GM19467 (cell line): ENCODE measurements at regions not wholly inside any gene's neighbourhood (a gene's known extent, or its start where the extent isn't known, plus 50 kb on each side); places are given as distances from the start of the nearest gene placed in this dataset.

Experiments
- ATAC-seq: cut with Tn5 transposase; IDR thresholded peaks from one replicate; pipeline ENCODE4 v1.9.1; 2021; ENCODE audit warnings: mild to moderate bottlenecking, moderate library complexity; ENCODE audit not compliant: unreplicated experiment

DNA sequence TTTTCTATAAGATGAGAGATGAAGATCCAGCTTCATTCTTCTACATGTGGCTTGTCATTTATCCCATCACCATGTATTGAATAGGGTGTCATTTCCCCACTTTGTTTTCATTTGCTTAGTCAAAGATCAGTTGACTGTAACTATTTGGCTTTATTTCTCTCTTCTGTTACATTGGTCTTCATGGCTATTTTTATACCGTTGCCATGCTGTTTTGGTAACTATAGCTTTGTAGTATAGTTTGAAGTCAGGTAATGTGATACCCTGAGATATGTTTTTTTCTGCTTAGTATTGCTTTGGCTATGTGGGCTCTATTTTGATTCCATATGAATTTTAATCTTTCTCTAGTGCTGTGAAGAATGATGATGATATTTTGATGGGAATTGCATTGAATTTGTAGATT lies 514.3 kb downstream of the GBA3 start:
- no peak for ATAC-seq

- no peak for ATAC-seq
Measured at GRCh38 chr4:23202712-23203247, 510.0 kb downstream of the GBA3 start.

GRCh38 chr4:23194751-23195150 lies 502.0 kb downstream of the GBA3 start:
- ATAC-seq: no peak

DNA sequence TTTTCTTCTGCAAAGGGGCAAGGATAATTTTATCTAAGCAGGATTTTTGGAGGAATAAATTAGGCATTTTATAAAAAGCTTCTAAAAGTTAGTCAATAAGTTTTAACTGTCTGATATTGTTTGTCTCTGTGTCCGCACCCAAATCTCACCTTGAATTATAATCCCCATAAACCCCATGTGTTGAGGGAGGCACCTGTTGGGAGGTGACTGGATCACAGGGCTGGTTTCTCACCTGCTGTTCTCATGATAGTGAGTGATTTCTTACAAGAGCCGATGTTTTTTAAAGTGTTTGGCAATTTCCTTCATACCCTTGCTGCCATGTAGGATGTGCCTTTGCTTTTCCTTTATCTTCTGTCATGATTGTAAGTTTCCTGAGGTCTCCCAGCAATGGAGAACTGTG lies 481.4 kb downstream of the GBA3 start:
- ATAC-seq: no peak

- ATAC-seq: no peak
Measured at GRCh38 chr4:23171976-23172375, 479.2 kb downstream of the GBA3 start.

DNA sequence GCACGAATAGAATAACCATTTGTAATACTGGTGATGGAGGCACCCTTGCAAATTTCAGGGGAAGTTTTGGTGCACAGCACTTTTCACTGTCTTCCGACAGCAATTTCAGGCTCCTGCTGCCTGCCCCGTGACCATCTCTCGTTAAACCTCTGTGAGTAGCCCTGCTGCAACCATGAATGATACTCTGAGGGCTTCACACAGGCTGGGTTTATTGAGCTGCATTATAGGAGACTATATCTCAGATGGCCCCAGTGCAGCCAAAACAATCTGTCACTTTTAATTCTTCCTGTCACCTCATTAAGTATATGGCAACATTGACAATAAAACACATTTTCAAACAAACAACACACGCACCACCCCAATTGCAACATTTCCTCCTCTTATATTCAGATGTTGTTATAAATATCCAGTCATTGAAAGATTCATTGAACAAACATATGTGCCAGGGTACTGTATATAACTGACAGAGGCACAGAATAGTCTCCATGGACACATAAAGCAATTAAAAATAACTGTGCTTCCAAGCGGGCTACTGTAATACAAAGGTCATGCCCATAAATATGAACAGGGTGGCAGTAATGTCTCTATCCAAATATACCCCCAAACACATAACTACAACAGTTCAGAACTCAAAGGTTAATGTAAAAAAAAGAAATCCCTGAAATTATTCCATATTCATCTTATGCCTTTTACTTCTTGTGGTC lies 477.0 kb downstream of the GBA3 start:
- ATAC-seq: no peak

DNA sequence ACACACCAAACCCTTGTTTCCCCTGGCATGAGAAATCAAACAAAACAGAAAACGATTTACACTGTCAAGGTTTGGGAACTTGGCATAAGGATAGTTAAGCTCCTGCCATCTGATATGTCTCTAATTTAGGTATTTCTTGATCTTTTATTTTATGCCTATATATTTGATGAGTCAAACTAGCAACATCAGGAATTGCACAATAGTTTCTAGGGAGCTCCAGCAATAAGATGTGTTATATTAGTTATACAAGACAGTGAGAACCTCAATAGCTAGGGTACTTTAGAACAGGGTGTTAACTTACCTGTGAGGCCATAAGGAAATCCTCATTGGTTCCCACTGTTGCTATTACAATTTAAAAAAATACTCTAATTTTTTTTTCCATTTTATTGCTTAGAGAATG lies 474.2 kb downstream of the GBA3 start:
- no peak for ATAC-seq

GRCh38 chr4:23166407-23166806 lies 473.7 kb downstream of the GBA3 start:
- no peak for ATAC-seq

DNA sequence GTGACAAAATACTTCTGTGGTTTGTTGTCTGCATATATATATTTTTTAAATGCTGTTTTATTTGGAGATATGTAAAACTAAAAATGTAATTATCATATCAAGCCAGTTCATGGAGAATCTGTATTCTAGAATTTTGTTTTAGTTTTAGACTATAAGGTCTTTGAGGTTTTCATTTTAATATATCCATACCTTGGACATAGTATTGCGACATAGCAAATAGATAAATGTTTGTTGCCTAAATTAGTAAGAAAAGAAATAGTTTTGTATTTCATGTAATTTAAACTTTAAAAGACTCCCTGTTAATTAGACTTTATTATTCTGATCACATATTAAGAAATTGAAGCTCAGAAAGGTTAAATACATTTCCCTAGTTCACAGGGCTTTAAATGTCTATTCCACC lies 472.9 kb downstream of the GBA3 start:
- ATAC-seq: no peak

DNA sequence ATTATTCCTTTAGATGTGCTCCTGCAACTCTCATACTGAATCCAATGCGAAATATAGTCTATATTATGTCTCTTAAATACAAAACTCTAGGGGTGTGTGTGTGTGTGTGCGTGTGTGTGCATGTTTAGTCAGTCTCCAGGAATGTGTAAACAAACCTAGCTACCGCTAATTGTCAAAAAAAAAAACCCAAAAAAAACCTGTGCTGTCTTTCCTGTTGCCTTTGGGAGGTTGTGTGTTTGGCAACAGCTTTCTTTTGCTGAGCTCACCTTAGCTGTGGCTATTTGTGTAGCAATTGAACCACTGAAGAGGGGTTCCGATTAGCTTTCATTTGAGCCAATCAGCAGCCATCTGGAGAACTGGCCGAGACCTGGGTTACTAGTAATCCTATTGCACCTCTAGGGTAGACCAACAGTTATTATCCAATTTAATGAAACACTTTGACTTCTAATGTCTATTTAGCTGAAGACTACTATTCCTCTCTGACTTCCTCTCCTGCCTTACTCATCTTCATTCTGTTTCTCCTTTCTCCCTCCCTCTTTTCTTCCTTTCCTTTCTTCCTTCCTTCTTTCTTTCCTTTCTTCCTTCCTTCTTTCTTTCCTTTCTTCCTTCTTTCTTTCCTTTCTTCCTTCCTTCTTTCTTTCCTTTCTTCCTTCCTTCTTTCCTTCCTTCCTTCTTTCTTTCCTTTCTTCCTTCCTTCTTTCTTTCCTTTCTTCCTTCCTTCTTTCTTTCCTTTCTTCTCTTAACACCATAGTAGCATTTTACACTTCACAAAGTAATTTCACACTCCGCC lies 471.1 kb downstream of the GBA3 start:
- ATAC-seq: no peak

DNA sequence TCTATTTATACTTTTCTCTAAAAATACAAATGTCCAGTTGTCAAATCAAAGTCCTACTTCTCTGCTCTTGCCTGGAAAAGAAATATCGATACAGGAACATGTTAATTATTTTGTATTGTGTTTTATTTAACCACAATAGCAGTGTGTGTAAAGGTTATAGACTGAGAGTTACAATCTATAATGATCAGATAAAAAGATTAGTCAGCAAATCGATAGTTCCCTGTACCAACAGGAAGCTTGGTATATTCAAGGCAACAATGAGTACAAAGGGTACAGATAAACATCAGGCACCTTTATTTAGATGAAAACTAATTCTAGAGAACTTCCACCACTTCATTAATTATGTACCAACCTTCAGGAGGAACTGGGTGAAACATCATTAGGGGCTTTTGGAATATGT lies 469.5 kb downstream of the GBA3 start:
- ATAC-seq: no peak

GRCh38 chr4:23161787-23162186 lies 469.1 kb downstream of the GBA3 start:
- ATAC-seq: no peak

GRCh38 chr4:23153076-23153475 lies 460.3 kb downstream of the GBA3 start:
- ATAC-seq: no peak

GRCh38 chr4:23149815-23150214 lies 457.1 kb downstream of the GBA3 start:
- no peak for ATAC-seq

GRCh38 chr4:23144707-23145106 lies 452.0 kb downstream of the GBA3 start:
- ATAC-seq: no peak

- peak; percentile 74 for ATAC-seq
Measured at GRCh38 chr4:23135792-23136645, 443.3 kb downstream of the GBA3 start.

DNA sequence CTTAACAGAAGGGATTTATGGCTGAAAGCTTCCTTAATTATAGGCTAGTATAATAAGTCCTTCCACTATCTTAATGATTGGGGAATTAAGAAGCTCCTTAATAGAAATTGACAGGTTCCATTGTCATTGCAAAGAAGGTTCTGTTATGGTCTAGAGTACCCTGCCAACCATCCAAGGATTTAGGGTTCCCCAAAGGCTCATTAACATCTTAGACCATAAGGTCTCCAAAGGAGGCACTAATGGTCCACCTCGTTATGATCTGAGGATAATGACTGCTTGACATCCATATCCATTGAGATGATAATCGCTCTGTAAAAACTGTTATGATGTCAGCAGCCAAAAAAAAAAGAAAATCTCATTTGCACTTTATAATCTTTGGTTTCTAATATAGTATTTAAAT lies 441.6 kb downstream of the GBA3 start:
- no peak for ATAC-seq

- ATAC-seq: no peak
Measured at GRCh38 chr4:23130845-23131244, 438.1 kb downstream of the GBA3 start.

DNA sequence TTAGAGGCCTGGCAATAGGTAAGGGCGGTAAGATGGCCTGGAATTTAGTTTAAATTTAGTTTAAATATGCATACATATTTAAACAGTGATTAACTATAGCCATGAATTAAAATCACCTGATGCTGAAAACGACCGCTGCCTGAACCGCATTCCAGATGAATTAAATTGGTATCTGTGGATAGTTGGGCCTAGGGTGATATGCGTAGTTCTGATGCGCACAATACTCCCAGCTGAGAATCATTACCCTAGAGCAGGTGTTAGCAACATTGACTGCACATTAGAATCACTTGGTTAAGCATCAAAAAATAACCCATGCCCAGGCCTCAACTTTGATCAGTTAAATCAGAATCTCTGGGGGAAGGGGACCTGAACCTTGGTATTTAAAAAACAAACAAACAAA lies 432.4 kb downstream of the GBA3 start:
- no peak for ATAC-seq

GRCh38 chr4:23122666-23123400 lies 430.1 kb downstream of the GBA3 start:
- no peak for ATAC-seq

GRCh38 chr4:23120374-23120773 lies 427.6 kb downstream of the GBA3 start:
- no peak for ATAC-seq
